CD4-positive, alpha-beta T cell (primary cell): ENCODE measurements at regions not wholly inside any gene's neighbourhood (a gene's known extent, or its start where the extent isn't known, plus 50 kb on each side); places are given as distances from the start of the nearest gene placed in this dataset.

ENCODE experiments used
- ATAC-seq: fragments of 200-7000 bp; cut with Tn5 transposase; one replicate; pipeline ENCODE4 v1.10.0; 2022; ENCODE audit warnings: mild to moderate bottlenecking; ENCODE audit not compliant: poor library complexity
- CTCF ChIA-PET: fragments of 350-600 bp; sonication (Branson Sonifier 250); formaldehyde crosslinking; loops from one replicate; lab custom pipeline; 2021; ENCODE audit warnings: antibody characterized with exemption, inconsistent platforms; lab: Charles Lee
- POLR2A ChIA-PET: fragments of 350-600 bp; sonication (Branson Sonifier 250); formaldehyde crosslinking; loops from one replicate; lab custom pipeline; 2021; ENCODE audit warnings: antibody characterized with exemption, inconsistent platforms; lab: Charles Lee
- DNase-seq, 14 experiments: peaks; one replicate each; pipeline ENCODE4 v3.0.0-alpha.2; 2013 to 2020; ENCODE audit warnings: mixed read lengths in 2 of 14
- H3K27ac ChIP-seq, 2 donors: one replicate each; pipeline versions ENCODE4 v1.5.1 to v1.7.0; 2013; ENCODE audit warnings: low read length in 2 of 2, low read depth in 1 of 2, mild to moderate bottlenecking in 1 of 2
- H3K27me3 ChIP-seq, 2 experiments: 1 replicate in 1 of 2; 2 replicates in 1 of 2; pipeline versions ENCODE4 v1.6.1 to v1.7.0; 2013; ENCODE audit warnings: low read length in 2 of 2, control low read depth in 1 of 2, mild to moderate bottlenecking in 1 of 2, moderate library complexity in 1 of 2; ENCODE audit not compliant: insufficient read depth in 2 of 2, control insufficient read depth in 1 of 2
- H3K36me3 ChIP-seq: one replicate; pipeline ENCODE4 v1.6.1; 2013; ENCODE audit warnings: low read length, control low read depth; ENCODE audit not compliant: insufficient read depth
- H3K4me1 ChIP-seq: one replicate; pipeline ENCODE4 v1.6.1; 2013; ENCODE audit warnings: low read length, control low read depth; ENCODE audit not compliant: insufficient read depth
- H3K4me3 ChIP-seq: one replicate; pipeline ENCODE4 v1.5.1; 2013; ENCODE audit warnings: mild to moderate bottlenecking, low read length, moderate library complexity
- H3K9me3 ChIP-seq, 2 experiments: 1 replicate in 1 of 2; 2 replicates in 1 of 2; pipeline versions ENCODE4 v1.6.1 to v1.7.0; 2013; ENCODE audit warnings: low read length in 2 of 2, mild to moderate bottlenecking in 2 of 2, control low read depth in 1 of 2, moderate library complexity in 1 of 2; ENCODE audit not compliant: control insufficient read depth in 1 of 2, insufficient read depth in 1 of 2
- H3K27ac Mint-ChIP-seq: one replicate; pipeline ENCODE4 v1.8.0; 2020; ENCODE audit warnings: mixed read lengths
- H3K27me3 Mint-ChIP-seq: one replicate; pipeline ENCODE4 v1.8.0; 2021; ENCODE audit warnings: mixed read lengths
- H3K36me3 Mint-ChIP-seq: one replicate; pipeline ENCODE4 v1.8.0; 2021; ENCODE audit warnings: low read depth, mixed read lengths
- H3K4me1 Mint-ChIP-seq: one replicate; pipeline ENCODE4 v1.8.0; 2021; ENCODE audit warnings: low read depth, mixed read lengths
- H3K4me3 Mint-ChIP-seq: one replicate; pipeline ENCODE4 v1.8.0; 2020; ENCODE audit warnings: mild to moderate bottlenecking, mixed read lengths
- H3K9me3 Mint-ChIP-seq: one replicate; pipeline ENCODE4 v1.8.0; 2020; ENCODE audit warnings: mixed read lengths
- CTCF ChIP-seq: fragments of 200-600 bp; IDR thresholded peaks from one replicate; pipeline ENCODE4 v1.8.0; 2022; ENCODE audit warnings: antibody characterized with exemption, mild to moderate bottlenecking
- intact Hi-C, 2 experiments: fragments of 100-400 bp; cut with DNase I in 1 of 2; cut with micrococcal nuclease in 1 of 2; formaldehyde crosslinking; loops; one replicate each; pipeline versions ENCODE4 v1.15.1 to v1.9.0; 2023 to 2025; cut with DNase I, micrococcal nuclease

- Histone ChIP-seq H3K9me3 (peaks cover 0 to 6% of the 10 kb centered on the region in 2 experiments), H3K4me1 (no peaks in the 10 kb centered on the region), H3K27ac (no peak overlapping the region), H3K4me3 (no peak overlapping the region), H3K36me3 (no peaks in the 10 kb centered on the region), H3K27me3 (no peaks in the 10 kb centered on the region)
- H3K27me3 Mint-ChIP-seq: no peaks in the 10 kb centered on the region
- H3K36me3 Mint-ChIP-seq: no peaks in the 10 kb centered on the region
- DNase-seq: no peak
- no peak overlapping the region for H3K27ac Mint-ChIP-seq
- H3K9me3 Mint-ChIP-seq: no peaks in the 10 kb centered on the region
- H3K4me3 Mint-ChIP-seq: no peak overlapping the region
- intact Hi-C loops: no loop called here
- TF ChIP-seq CTCF: no peak
- ChIA-PET POLR2A (no interaction called here), CTCF (no interaction called here)
- ATAC-seq: no peak
- no peaks in the 10 kb centered on the region for H3K4me1 Mint-ChIP-seq
Measured at GRCh38 chr4:144499777-144500176, 146.2 kb upstream of the HHIP start.

- intact Hi-C loops: no loop called here
- Histone ChIP-seq H3K27me3 (no peaks in the 10 kb centered on the region), H3K36me3 (no peaks in the 10 kb centered on the region), H3K4me3 (no peak overlapping the region), H3K9me3 (peaks cover 0 to 6% of the 10 kb centered on the region in 2 experiments), H3K27ac (no peak overlapping the region), H3K4me1 (no peaks in the 10 kb centered on the region)
- Mint-ChIP-seq H3K27ac (no peak overlapping the region), H3K4me1 (no peaks in the 10 kb centered on the region), H3K9me3 (no peaks in the 10 kb centered on the region), H3K4me3 (no peak overlapping the region), H3K27me3 (no peaks in the 10 kb centered on the region), H3K36me3 (no peaks in the 10 kb centered on the region)
- TF ChIP-seq CTCF: no peak
- POLR2A ChIA-PET: no interaction called here
- CTCF ChIA-PET: no interaction called here
- DNase-seq (no peak), ATAC-seq (no peak)
Measured at GRCh38 chr4:144501231-144501780, 144.7 kb upstream of the HHIP start.

- ATAC-seq (no peak), DNase-seq (no peak)
- Histone ChIP-seq H3K27me3 (no peaks in the 10 kb centered on the region), H3K36me3 (no peaks in the 10 kb centered on the region), H3K4me3 (no peak overlapping the region), H3K27ac (no peak overlapping the region), H3K4me1 (no peaks in the 10 kb centered on the region), H3K9me3 (peaks cover 0 to 6% of the 10 kb centered on the region in 2 experiments)
- POLR2A ChIA-PET: no interaction called here
- no peak for TF ChIP-seq CTCF
- no peak overlapping the region for H3K4me3 Mint-ChIP-seq
- no peaks in the 10 kb centered on the region for H3K36me3 Mint-ChIP-seq
- H3K9me3 Mint-ChIP-seq: no peaks in the 10 kb centered on the region
- no peaks in the 10 kb centered on the region for H3K27me3 Mint-ChIP-seq
- intact Hi-C loops: no loop called here
- no peaks in the 10 kb centered on the region for H3K4me1 Mint-ChIP-seq
- H3K27ac Mint-ChIP-seq: no peak overlapping the region
- CTCF ChIA-PET: no interaction called here
Measured at GRCh38 chr4:144504883-144505282, 141.1 kb upstream of the HHIP start.
